Midbrain (tissue), 1 donor: ENCODE measurements at regions not wholly inside any gene's neighbourhood (a gene's known extent, or its start where the extent isn't known, plus 50 kb on each side); places are given as distances from the start of the nearest gene placed in this dataset.

Source experiments
- DNase-seq: peaks from one replicate; lab custom pipeline; 2025; lab: John Stamatoyannopoulos, UW

DNA sequence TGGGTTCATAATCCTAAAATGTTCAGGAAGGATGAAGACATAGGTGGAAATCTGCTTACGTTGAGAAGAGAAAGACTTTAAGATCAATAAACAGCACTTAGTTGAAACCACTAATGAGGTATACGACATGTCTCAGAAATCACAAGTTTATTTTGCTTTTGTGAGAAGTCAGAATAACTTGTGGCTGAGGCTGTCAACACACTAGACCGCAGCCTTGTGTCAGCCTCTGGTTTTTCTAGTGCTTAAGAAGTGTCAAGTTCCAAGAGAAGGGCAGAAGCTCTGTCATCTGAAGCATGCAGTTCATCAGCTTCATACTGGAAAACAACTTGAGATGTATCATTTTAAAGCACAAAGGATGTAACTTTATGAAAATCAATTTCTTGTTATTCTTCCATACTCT lies 420.9 kb downstream of the METTL15 start:
- DNase-seq, result no peak

- DNase-seq, result no peak
These were observed 420.0 kb downstream of the METTL15 start for GRCh38 chr11:28528217-28528616.

- no peak for DNase-seq
These were observed 418.2 kb downstream of the METTL15 start for GRCh38 chr11:28526406-28526751.

- DNase-seq, result no peak
These were observed 417.6 kb downstream of the METTL15 start for GRCh38 chr11:28525636-28526405.

DNA sequence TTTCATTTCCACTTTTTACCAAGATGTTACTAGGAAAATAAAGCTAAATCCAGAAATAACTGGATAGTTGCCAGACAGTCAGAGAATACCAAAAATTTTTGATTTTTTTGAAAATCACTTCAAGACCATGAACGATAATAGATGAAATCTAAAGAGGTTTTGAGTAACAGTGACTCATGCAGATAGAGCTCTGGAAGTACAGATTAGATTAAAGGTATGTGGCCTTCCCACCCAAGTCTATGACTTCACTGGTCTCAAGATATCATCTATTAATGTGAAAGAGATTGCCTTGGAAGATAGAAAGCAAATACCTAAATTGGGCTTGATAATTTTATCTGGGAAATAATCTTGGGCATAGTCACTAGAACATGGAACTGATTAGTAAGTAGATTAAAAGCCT lies 415.9 kb downstream of the METTL15 start:
- no peak for DNase-seq

- no peak for DNase-seq
These were observed 412.9 kb downstream of the METTL15 start for GRCh38 chr11:28521075-28521474.

GRCh38 chr11:28520291-28520690 lies 412.1 kb downstream of the METTL15 start:
- no peak for DNase-seq

DNA sequence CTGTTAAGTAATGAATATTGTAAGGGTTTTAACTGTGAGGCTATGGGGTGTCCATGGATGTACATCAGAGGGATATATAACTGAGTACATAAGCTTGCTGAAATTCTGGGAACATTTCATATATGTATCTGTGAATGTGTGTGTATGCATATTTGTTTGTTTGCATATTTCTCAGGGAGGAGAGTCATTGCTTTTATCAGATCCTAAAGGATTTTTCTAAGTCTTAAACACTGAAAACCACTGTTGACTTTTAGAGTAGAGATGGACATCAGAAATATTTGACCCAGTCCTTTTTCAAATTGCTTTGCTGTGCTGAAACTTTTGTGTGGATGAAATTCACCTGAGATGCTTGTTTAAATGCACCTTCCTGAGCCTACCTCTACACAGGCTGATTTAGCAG lies 410.6 kb downstream of the METTL15 start:
- DNase-seq, result no peak

- DNase-seq, result no peak
These were observed 409.4 kb downstream of the METTL15 start for GRCh38 chr11:28517621-28518020.

- DNase-seq, result no peak
These were observed 406.2 kb downstream of the METTL15 start for GRCh38 chr11:28514391-28514790.

DNA sequence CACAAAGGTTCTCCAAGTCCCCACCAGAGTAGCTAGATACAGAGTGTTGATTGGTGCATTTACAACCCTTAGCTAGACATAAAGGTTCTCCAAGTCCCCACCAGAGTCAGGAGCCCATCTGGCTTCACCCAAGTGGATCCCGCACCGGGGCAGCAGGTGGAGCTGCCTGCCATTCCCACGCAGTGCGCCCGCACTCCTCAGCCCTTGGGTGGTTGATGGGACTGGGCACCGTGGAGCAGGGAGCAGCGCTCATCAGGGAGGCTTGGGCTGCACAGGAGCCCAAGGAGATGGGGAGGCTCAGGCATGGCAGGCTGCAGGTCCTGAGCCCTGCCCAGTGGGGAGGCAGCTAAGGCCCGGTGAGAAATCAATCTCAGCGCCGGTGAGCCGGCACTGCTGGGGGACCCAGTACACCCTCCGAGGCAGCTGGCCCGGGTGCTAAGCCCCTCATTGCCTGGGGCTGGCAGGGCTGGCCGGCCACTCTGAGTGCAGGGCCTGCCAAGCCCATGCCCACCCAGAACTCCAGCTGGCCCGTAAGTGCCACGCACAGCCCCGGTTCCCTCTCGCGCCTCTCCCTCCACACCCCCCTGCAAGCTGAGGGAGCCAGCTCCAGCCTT lies 404.1 kb downstream of the METTL15 start:
- DNase-seq, result no peak

- no peak for DNase-seq
These were observed 397.0 kb downstream of the METTL15 start for GRCh38 chr11:28505232-28505631.

- DNase-seq, result no peak
These were observed 396.4 kb downstream of the METTL15 start for GRCh38 chr11:28504555-28505110.

DNA sequence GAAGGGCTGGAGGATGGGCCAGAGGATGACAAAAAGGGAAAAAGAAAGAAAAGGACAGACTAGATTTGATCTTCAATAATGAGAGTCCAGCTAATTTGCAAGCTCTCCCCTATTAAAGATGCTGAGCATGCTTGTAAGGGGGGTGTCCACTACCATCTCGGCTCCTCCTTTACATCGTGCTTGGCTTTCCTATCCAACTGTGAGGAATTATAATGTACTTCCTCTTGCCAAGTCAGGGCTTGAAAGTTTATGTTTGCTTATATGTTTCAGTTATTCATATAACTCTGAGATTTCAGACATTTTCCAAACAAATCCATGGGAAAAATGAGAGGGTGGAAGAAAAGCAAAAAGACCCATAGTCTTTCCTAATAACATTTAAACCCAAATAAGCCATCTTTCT lies 387.1 kb downstream of the METTL15 start:
- DNase-seq, result no peak

DNA sequence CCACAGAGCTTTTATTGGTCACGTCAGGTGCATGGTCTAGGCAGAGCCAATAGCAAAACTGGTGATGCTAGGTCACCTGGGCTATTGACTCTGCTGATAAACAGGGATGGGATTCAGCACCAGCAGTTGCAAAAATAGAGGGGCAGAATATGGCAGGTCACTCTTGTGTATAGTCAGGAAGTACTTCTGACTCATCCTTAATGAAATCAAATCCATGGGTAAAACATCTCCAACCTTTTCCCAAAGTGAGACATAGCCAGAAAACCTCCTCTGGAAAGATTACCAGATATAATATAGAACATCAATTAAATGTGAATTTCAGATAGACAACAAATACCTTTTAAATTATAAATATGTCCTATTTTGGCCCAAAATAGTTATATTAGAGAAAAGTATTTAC lies 383.2 kb downstream of the METTL15 start:
- no peak for DNase-seq

DNA sequence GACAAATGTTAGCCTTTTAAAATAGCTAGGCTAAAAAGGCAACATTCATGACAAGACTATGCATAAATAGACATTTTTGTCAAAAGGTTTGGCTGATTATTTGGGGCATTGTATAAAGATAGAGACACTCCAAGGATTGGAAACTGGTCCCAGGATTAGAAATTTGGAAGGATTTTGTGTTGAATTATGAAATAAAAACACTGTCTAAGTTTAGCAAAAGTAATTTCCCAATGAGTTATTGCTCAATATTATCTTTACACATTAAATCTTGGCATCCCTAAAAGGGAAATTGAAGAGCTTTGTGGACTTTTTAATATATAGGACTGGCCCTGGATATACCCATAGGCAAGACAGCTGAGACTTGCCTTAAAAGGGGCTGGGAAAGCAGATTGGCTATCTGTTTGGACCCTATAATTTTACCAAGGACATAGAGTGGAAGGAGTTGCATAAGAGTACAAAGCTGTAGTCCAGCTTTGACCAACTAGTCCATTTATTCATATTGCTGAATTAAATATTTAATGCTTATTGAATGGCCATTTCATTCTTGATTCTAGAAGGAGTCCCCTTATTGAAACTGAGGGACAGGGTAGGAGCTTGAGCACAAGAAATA lies 382.7 kb downstream of the METTL15 start:
- no peak for DNase-seq

DNA sequence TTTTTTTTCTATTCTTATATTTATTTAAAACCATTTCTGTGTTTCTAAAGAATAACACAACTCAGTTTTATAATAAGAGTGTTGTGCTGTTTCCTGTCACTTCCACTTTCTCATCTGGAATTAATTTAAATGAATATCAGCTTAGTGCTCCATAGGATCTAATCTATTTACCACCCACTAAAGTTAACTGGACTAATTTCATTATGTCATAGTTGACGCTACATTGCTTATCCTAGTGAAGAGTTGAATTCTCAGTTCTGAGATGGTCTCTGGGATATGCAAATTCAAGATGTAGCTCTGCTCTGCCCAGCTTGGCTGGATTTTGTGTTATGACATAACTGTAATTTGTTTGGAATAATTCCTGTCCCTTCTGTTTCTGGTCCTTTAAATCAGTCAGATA lies 380.1 kb downstream of the METTL15 start:
- DNase-seq, result no peak

GRCh38 chr11:28483072-28483867 lies 375.1 kb downstream of the METTL15 start:
- DNase-seq, result no peak

DNA sequence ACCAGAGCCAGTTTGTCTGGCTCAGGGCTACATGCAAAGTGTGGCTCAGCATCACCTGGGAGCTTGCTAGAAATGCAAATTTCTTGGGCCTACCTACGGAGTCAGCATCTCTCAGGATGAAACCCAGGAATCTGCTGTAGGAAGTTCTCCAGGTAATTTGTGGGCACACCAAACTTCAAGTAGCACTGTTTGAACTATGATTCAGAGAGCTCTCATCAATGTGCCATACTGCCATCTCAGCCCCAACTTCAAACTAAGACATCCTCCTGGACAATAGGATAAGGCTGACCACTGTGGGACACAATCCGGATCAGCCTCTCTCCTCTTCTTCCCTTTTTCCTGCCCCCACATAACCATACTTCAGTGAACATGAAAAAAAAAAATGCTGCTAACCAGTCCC lies 374.5 kb downstream of the METTL15 start:
- DNase-seq, result no peak

- DNase-seq, result no peak
These were observed 373.7 kb downstream of the METTL15 start for GRCh38 chr11:28481616-28482480.

DNA sequence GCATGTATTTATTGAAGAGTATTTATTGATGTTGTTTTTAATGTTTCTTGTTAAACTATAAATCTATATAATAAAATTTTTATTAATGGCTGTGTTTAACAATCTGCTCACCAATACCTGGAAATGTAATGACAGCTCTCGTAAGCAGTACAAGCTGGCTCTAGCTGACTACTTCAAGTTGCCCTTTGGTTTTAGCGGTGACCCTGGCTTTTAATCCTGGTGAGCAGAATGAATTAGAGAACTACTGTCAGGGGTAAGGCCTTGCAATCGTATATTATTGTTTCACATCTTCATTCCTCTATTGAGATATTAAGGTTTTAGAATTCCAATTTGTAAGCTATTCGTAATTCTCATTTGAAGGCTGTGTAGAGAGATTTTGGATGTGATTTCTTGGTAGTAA lies 372.2 kb downstream of the METTL15 start:
- no peak for DNase-seq
